ENCODE measurements at regions not wholly inside any gene's neighbourhood (a gene's known extent, or its start where the extent isn't known, plus 50 kb on each side); places are given as distances from the start of the nearest gene placed in this dataset.

DNA sequence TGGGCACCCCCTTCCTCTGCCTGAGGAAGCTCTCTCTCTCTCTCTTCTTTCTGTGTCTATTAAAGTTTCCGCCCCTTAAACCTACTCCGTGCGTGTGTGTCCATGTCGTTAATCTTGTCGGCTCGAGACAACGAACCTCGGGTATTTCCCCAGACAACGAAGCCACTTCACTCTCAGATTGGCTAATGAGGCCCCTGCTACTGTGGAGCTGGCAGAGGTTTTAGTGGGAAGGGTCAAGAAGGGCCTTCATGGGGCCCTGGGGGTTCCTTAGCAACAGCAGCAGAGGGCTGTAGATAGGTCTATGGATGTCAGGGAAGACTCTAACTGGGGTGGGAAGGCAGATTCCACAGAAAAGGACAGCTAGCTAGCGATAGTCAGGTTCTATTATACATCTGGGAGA, 239.8 kb upstream of the RAB4A start:
- TF ChIP-seq ELF4 (IDR thresholded peaks at IDR 0.05) (no peak), BHLHE40 (IDR thresholded peaks at IDR 0.05; ENCODE audit: borderline replicate concordance) (no peak), SP1 (IDR thresholded peaks at IDR 0.05) (no peak), TARDBP (IDR thresholded peaks at IDR 0.05) (no peak), FOXM1 (IDR thresholded peaks at IDR 0.05; ENCODE audit: borderline replicate concordance) (no peak), FOXK2 (IDR thresholded peaks at IDR 0.05) (no peak), SUZ12 (IDR thresholded peaks at IDR 0.05) (no peak), HDGF (IDR thresholded peaks at IDR 0.05; ENCODE audit: borderline replicate concordance) (no peak), FOXA1 (IDR thresholded peaks at IDR 0.05) (no peak), NFRKB (IDR thresholded peaks at IDR 0.05) (no peak), ZNF384 (IDR thresholded peaks at IDR 0.05) (no peak)
